ENCODE measurements at regions not wholly inside any gene's neighbourhood (a gene's known extent, or its start where the extent isn't known, plus 50 kb on each side); places are given as distances from the start of the nearest gene placed in this dataset.

DNA sequence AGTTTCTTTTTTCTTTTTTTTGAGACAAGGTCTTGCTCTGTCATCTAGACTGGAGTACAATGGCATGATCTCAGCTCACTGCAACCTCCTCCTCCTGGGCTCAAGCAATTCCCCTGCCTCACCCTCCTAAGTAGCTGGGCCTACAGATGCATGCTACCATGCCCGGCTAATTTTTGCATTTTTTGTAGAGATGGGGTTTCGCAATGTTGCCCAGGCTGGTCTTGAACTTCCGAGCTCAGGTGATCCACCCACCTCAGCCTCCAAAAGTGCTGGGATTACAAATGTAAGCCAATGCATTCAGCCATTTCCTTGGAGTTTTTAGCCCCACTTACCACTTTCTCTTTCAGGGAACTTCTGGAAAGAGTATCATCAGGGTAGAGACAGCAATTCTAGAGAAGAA is 153.3 kb upstream of the THSD7B start:
- TF ChIP-seq, protein P1, sequence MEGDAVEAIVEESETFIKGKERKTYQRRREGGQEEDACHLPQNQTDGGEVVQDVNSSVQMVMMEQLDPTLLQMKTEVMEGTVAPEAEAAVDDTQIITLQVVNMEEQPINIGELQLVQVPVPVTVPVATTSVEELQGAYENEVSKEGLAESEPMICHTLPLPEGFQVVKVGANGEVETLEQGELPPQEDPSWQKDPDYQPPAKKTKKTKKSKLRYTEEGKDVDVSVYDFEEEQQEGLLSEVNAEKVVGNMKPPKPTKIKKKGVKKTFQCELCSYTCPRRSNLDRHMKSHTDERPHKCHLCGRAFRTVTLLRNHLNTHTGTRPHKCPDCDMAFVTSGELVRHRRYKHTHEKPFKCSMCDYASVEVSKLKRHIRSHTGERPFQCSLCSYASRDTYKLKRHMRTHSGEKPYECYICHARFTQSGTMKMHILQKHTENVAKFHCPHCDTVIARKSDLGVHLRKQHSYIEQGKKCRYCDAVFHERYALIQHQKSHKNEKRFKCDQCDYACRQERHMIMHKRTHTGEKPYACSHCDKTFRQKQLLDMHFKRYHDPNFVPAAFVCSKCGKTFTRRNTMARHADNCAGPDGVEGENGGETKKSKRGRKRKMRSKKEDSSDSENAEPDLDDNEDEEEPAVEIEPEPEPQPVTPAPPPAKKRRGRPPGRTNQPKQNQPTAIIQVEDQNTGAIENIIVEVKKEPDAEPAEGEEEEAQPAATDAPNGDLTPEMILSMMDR (IDR thresholded peaks at IDR 0.05; ENCODE audit: borderline replicate concordance, extremely low read depth, low read length, poor library complexity, severe bottlenecking), result no peak
- no peak for TF ChIP-seq EZH2 (IDR thresholded peaks at IDR 0.05; ENCODE audit: borderline replicate concordance, low read depth, low read length, severe bottlenecking)

Measured in DND-41 (cell line).